Breast epithelium (tissue), 4 donors: ENCODE measurements at regions not wholly inside any gene's neighbourhood (a gene's known extent, or its start where the extent isn't known, plus 50 kb on each side); places are given as distances from the start of the nearest gene placed in this dataset.

Experiments
- DNase-seq, 2 donors: peaks; one replicate each; pipeline ENCODE4 v3.0.0-alpha.2; 2019; ENCODE audit warnings: low spot score in 2 of 2
- H3K27ac ChIP-seq, 2 donors: fragments of 200-600 bp; sonication (generic) in 1 of 2; one replicate each; pipeline ENCODE4 v1.5.1; 2016 to 2019; ENCODE audit warnings: mild to moderate bottlenecking in 1 of 2
- H3K27me3 ChIP-seq, 2 donors: fragments of 200-600 bp; sonication (generic) in 1 of 2; one replicate each; pipeline versions ENCODE4 v1.5.1 to v1.6.0; 2017 to 2019; ENCODE audit warnings: control low read depth in 1 of 2, mild to moderate bottlenecking in 1 of 2
- H3K36me3 ChIP-seq: fragments of 200-600 bp; one replicate; pipeline ENCODE4 v1.5.1; 2019
- H3K4me1 ChIP-seq, 2 donors: fragments of 200-600 bp; sonication (generic); one replicate each; pipeline ENCODE4 v1.5.1; 2016 to 2019; ENCODE audit warnings: control low read depth in 1 of 2
- H3K4me3 ChIP-seq, 3 donors: fragments of 200-600 bp; sonication (generic); 1 replicate in 2 of 3; 2 replicates in 1 of 3; pipeline ENCODE4 v1.5.1; 2016 to 2019; ENCODE audit warnings: mild to moderate bottlenecking in 3 of 3, moderate library complexity in 2 of 3
- H3K9me3 ChIP-seq, 2 donors: fragments of 200-600 bp; sonication (generic) in 1 of 2; one replicate each; pipeline ENCODE4 v1.5.1; 2016 to 2019; ENCODE audit warnings: control low read depth in 1 of 2
- CTCF ChIP-seq, 3 donors: fragments of 450-650 bp; IDR thresholded peaks; one replicate each; pipeline ENCODE4 v1.5.1; 2016 to 2017; ENCODE audit warnings: antibody characterized with exemption in 3 of 3, mild to moderate bottlenecking in 3 of 3, moderate library complexity in 3 of 3
- POLR2A ChIP-seq: fragments of 450-650 bp; IDR thresholded peaks from one replicate; pipeline ENCODE4 v1.6.1; 2016; ENCODE audit warnings: antibody characterized with exemption, mild to moderate bottlenecking, moderate library complexity
- POLR2AphosphoS5 ChIP-seq, 3 donors: sonication (generic); formaldehyde crosslinking; IDR thresholded peaks; one replicate each; pipeline ENCODE4 v1.6.1; 2017; ENCODE audit warnings: antibody characterized with exemption in 3 of 3
- intact Hi-C: fragments of 100-400 bp; cut with DNase I; formaldehyde crosslinking; loops from one replicate; pipeline ENCODE4 v1.15.1; 2023; ENCODE audit warnings: low total_unique reads

GRCh38 chr6:168885196-168885595, 368.4 kb downstream of the THBS2 start:
- H3K36me3 ChIP-seq = no peaks in the 10 kb centered on the region
- no peak overlapping the region for H3K4me3 ChIP-seq
- DNase-seq = no peak
- intact Hi-C loops = loop anchor here (2.0 kb wide), 1 partner anchor 516 kb away; no protein-coding TSS in a partner anchor
- no peaks in the 10 kb centered on the region for H3K9me3 ChIP-seq
- no peak overlapping the region for H3K27ac ChIP-seq
- H3K27me3 ChIP-seq = no peaks in the 10 kb centered on the region
- H3K4me1 ChIP-seq = no peaks in the 10 kb centered on the region
- TF ChIP-seq POLR2AphosphoS5 (IDR thresholded peaks at IDR 0.05) (no peak), CTCF (IDR thresholded peaks at IDR 0.05) (no peak)

GRCh38 chr6:168884646-168885086, 369.0 kb downstream of the THBS2 start:
- H3K4me1 ChIP-seq = no peaks in the 10 kb centered on the region
- DNase-seq = peak; percentile 35 to 68
- H3K27me3 ChIP-seq = no peaks in the 10 kb centered on the region
- intact Hi-C loops = loop anchor here (2.0 kb wide), 1 partner anchor 516 kb away; no protein-coding TSS in a partner anchor
- H3K27ac ChIP-seq = no peak overlapping the region
- peak overlapping the region; percentile 13 to 57 (median 19) for H3K4me3 ChIP-seq
- no peaks in the 10 kb centered on the region for H3K9me3 ChIP-seq
- TF ChIP-seq POLR2AphosphoS5 (IDR thresholded peaks at IDR 0.05) = peak in 1 of 3 donors; percentile 36
- peak; percentile 66 to 95 (median 91) for TF ChIP-seq CTCF (IDR thresholded peaks at IDR 0.05)
- TF ChIP-seq POLR2A = no peak
- H3K36me3 ChIP-seq = no peaks in the 10 kb centered on the region

DNA sequence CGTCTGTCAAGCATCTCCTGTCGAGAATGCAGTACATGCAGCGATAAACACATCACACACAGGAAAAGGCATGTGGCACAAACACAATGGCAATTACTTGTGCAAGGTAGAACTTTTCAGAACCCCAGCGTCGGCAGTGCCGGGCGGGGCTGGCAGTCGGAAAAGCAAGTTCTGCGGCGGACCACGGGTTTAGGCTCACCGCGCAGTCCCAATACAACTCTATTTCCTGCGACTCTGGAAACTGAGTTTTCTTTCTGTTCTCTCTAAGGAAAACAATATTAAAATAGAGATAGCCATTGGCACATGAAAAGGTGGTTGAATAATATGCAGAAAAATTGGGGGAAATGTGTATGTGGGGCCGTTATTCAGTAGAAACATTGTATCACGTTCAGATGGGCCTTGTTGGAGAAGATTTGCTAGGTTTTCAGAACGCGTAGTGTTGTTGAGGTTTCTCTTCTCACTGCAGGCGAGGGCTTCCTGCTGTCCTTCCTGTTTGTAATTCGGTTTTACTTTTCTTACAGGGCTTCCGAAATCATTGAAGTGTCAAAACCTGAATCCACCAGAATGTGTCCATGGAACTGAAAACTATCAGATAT, 369.5 kb downstream of the THBS2 start:
- peak overlapping the region; percentile 13 to 57 (median 19) for H3K4me3 ChIP-seq
- intact Hi-C loops = loop anchor here (2.0 kb wide), 1 partner anchor 515 kb away; no protein-coding TSS in a partner anchor
- TF ChIP-seq POLR2AphosphoS5 (IDR thresholded peaks at IDR 0.05) (no peak), POLR2A (no peak), CTCF (IDR thresholded peaks at IDR 0.05) (no peak)
- H3K4me1 ChIP-seq = no peaks in the 10 kb centered on the region
- DNase-seq = no peak
- no peaks in the 10 kb centered on the region for H3K27me3 ChIP-seq
- H3K36me3 ChIP-seq = no peaks in the 10 kb centered on the region
- H3K27ac ChIP-seq = no peak overlapping the region
- no peaks in the 10 kb centered on the region for H3K9me3 ChIP-seq

- Histone ChIP-seq H3K4me1 (no peaks in the 10 kb centered on the region), H3K36me3 (no peaks in the 10 kb centered on the region), H3K9me3 (no peaks in the 10 kb centered on the region), H3K4me3 (no peak overlapping the region), H3K27ac (no peak overlapping the region), H3K27me3 (no peaks in the 10 kb centered on the region)
- DNase-seq = no peak
- no peak for TF ChIP-seq CTCF (IDR thresholded peaks at IDR 0.05)
- no peak for TF ChIP-seq POLR2A
- TF ChIP-seq POLR2AphosphoS5 (IDR thresholded peaks at IDR 0.05) = no peak
- intact Hi-C loops = loop anchor here (2.0 kb wide), 1 partner anchor 515 kb away; no protein-coding TSS in a partner anchor
Observed at GRCh38 chr6:168883410-168884049, 370.1 kb downstream of the THBS2 start.

- H3K27ac ChIP-seq = no peak overlapping the region
- H3K9me3 ChIP-seq = no peaks in the 10 kb centered on the region
- DNase-seq = no peak
- no peak overlapping the region for H3K4me3 ChIP-seq
- intact Hi-C loops = no loop called here
- peaks cover 0 to 6% of the 10 kb centered on the region in 2 donors for H3K27me3 ChIP-seq
- TF ChIP-seq POLR2AphosphoS5 (IDR thresholded peaks at IDR 0.05) (no peak), POLR2A (no peak)
- H3K36me3 ChIP-seq = no peaks in the 10 kb centered on the region
- no peaks in the 10 kb centered on the region for H3K4me1 ChIP-seq
Observed at GRCh38 chr6:168880271-168880670, 373.4 kb downstream of the THBS2 start.
